ENCODE measurements at regions not wholly inside any gene's neighbourhood (a gene's known extent, or its start where the extent isn't known, plus 50 kb on each side); places are given as distances from the start of the nearest gene placed in this dataset.

GRCh38 chr12:126191949-126192348, 1126.7 kb downstream of the AACS start:
- peak overlapping the region in 3 of 5 experiments; percentile 10 to 44 (median 13) for H3K4me3 ChIP-seq (ENCODE audit: control extremely low read depth in 1 of 5, extremely low read depth in 1 of 5, insufficient read depth in 1 of 5, low read depth in 2 of 5, low read length in 4 of 5)
- peaks cover 0 to 24% (median 0%) of the 10 kb centered on the region in 3 donors for H3K9me3 ChIP-seq (ENCODE audit: control extremely low read depth in 1 of 3, control insufficient read depth in 2 of 3, insufficient read depth in 1 of 3, low read length in 2 of 3)
- H3K4me2 ChIP-seq (replicated peaks; ENCODE audit: low read depth, low read length, poor library complexity, severe bottlenecking): peak overlapping the region; percentile 23
- H3K27ac ChIP-seq (ENCODE audit: low read length in 2 of 2): no peak overlapping the region
- intact Hi-C loops (cut with micrococcal nuclease): no loop called here
- whole genome bisulfite sequencing (ENCODE audit: insufficient coverage): 85% methylated on average over 13 of the region's 13 CpGs
- Mint-ChIP-seq H3K4me3 (no peak overlapping the region), H3K4me1 (peaks cover 5% of the 10 kb centered on the region), H3K9me3 (ENCODE audit: insufficient read depth) (no peaks in the 10 kb centered on the region), H3K27me3 (peaks cover 8% of the 10 kb centered on the region), H3K27ac (no peak overlapping the region)
- H3K9ac ChIP-seq (ENCODE audit: low read length): no peak overlapping the region
- TF ChIP-seq EZH2 (IDR thresholded peaks at IDR 0.05; ENCODE audit: borderline replicate concordance, insufficient read depth, low read depth, low read length, poor library complexity, severe bottlenecking) (no peak), CTCF (IDR thresholded peaks at IDR 0.05) (no peak)
- ChIA-PET POLR2A (no interaction called here), CTCF (no interaction called here)
- DNase-seq: no peak
- H3K4me1 ChIP-seq (ENCODE audit: control insufficient read depth in 2 of 2, insufficient read depth in 2 of 2, low read length in 2 of 2): no peaks in the 10 kb centered on the region
- ATAC-seq (ENCODE audit: low read depth): no peak
- H3K79me2 ChIP-seq (ENCODE audit: control insufficient read depth, insufficient read depth, low read length): no peaks in the 10 kb centered on the region
- H3K27me3 ChIP-seq (replicated peaks in 1 of 4; ENCODE audit: control extremely low read depth in 1 of 4, control insufficient read depth in 3 of 4, insufficient read depth in 4 of 4, low read length in 3 of 4): peaks cover 0 to 5% (median 0%) of the 10 kb centered on the region in 4 experiments
- no peak overlapping the region for H2AFZ ChIP-seq (ENCODE audit: insufficient read depth, low read depth, low read length, poor library complexity, severe bottlenecking)
- no peaks in the 10 kb centered on the region for H4K20me1 ChIP-seq (ENCODE audit: control insufficient read depth, insufficient read depth, low read length, poor library complexity, severe bottlenecking)
- no peaks in the 10 kb centered on the region for H3K36me3 ChIP-seq (replicated peaks in 1 of 2; ENCODE audit: control extremely low read depth in 1 of 2, control insufficient read depth in 1 of 2, extremely low read depth in 1 of 2, insufficient read depth in 2 of 2, low read length in 1 of 2)

GRCh38 chr12:126193190-126193589, 1128.0 kb downstream of the AACS start:
- H3K27ac Mint-ChIP-seq: no peak overlapping the region
- H3K36me3 ChIP-seq (replicated peaks in 1 of 2; ENCODE audit: control extremely low read depth in 1 of 2, control insufficient read depth in 1 of 2, extremely low read depth in 1 of 2, insufficient read depth in 2 of 2, low read length in 1 of 2): no peaks in the 10 kb centered on the region
- no peak overlapping the region for H3K4me3 ChIP-seq (ENCODE audit: control extremely low read depth in 1 of 5, extremely low read depth in 1 of 5, insufficient read depth in 1 of 5, low read depth in 2 of 5, low read length in 4 of 5)
- H3K9me3 Mint-ChIP-seq (ENCODE audit: insufficient read depth): no peaks in the 10 kb centered on the region
- H3K4me2 ChIP-seq (replicated peaks; ENCODE audit: low read depth, low read length, poor library complexity, severe bottlenecking): no peak overlapping the region
- ChIA-PET POLR2A (no interaction called here), CTCF (no interaction called here)
- no peaks in the 10 kb centered on the region for H4K20me1 ChIP-seq (ENCODE audit: control insufficient read depth, insufficient read depth, low read length, poor library complexity, severe bottlenecking)
- intact Hi-C loops (cut with micrococcal nuclease): no loop called here
- H3K4me1 ChIP-seq (ENCODE audit: control insufficient read depth in 2 of 2, insufficient read depth in 2 of 2, low read length in 2 of 2): no peaks in the 10 kb centered on the region
- no CpG with 5 or more reads among the region's 1 CpG for whole genome bisulfite sequencing (ENCODE audit: insufficient coverage)
- H3K4me1 Mint-ChIP-seq: peaks cover 5% of the 10 kb centered on the region
- no peak overlapping the region for H3K4me3 Mint-ChIP-seq
- ATAC-seq (ENCODE audit: low read depth): no peak
- H3K27me3 Mint-ChIP-seq: peaks cover 8% of the 10 kb centered on the region
- H2AFZ ChIP-seq (ENCODE audit: insufficient read depth, low read depth, low read length, poor library complexity, severe bottlenecking): no peak overlapping the region
- no peak for DNase-seq
- H3K27ac ChIP-seq (ENCODE audit: low read length in 2 of 2): no peak overlapping the region
- TF ChIP-seq EZH2 (IDR thresholded peaks at IDR 0.05; ENCODE audit: borderline replicate concordance, insufficient read depth, low read depth, low read length, poor library complexity, severe bottlenecking) (no peak), CTCF (IDR thresholded peaks at IDR 0.05) (no peak)
- H3K9ac ChIP-seq (ENCODE audit: low read length): no peak overlapping the region
- no peaks in the 10 kb centered on the region for H3K79me2 ChIP-seq (ENCODE audit: control insufficient read depth, insufficient read depth, low read length)
- peaks cover 0 to 24% (median 0%) of the 10 kb centered on the region in 3 donors for H3K9me3 ChIP-seq (ENCODE audit: control extremely low read depth in 1 of 3, control insufficient read depth in 2 of 3, insufficient read depth in 1 of 3, low read length in 2 of 3)
- H3K27me3 ChIP-seq (replicated peaks in 1 of 4; ENCODE audit: control extremely low read depth in 1 of 4, control insufficient read depth in 3 of 4, insufficient read depth in 4 of 4, low read length in 3 of 4): peaks cover 0 to 5% (median 0%) of the 10 kb centered on the region in 4 experiments

All from B cell (primary cell).